Tibial nerve (tissue), 4 donors: ENCODE measurements at regions not wholly inside any gene's neighbourhood (a gene's known extent, or its start where the extent isn't known, plus 50 kb on each side); places are given as distances from the start of the nearest gene placed in this dataset.

Source experiments
- DNase-seq, 2 donors: peaks; one replicate each; pipeline ENCODE4 v3.0.0-alpha.2; 2019; ENCODE audit warnings: low spot score in 2 of 2
- H3K27ac ChIP-seq, 4 donors: fragments of 200-600 bp; sonication (generic) in 3 of 4; one replicate each; pipeline ENCODE4 v1.5.1; 2017 to 2019; ENCODE audit warnings: mild to moderate bottlenecking in 1 of 4
- H3K27me3 ChIP-seq, 2 donors: fragments of 200-600 bp; sonication (generic) in 1 of 2; one replicate each; pipeline versions ENCODE4 v1.5.1 to v1.6.0; 2017 to 2019
- H3K36me3 ChIP-seq, 3 donors: fragments of 200-600 bp; sonication (generic); one replicate each; pipeline ENCODE4 v1.5.1; 2018 to 2019
- H3K4me1 ChIP-seq, 4 donors: fragments of 200-600 bp; sonication (generic) in 3 of 4; one replicate each; pipeline ENCODE4 v1.5.1; 2017 to 2019
- H3K4me3 ChIP-seq, 4 donors: fragments of 200-600 bp; sonication (generic) in 3 of 4; one replicate each; pipeline ENCODE4 v1.5.1; 2017 to 2019; ENCODE audit warnings: mild to moderate bottlenecking in 1 of 4, moderate library complexity in 1 of 4
- H3K9me3 ChIP-seq, 4 donors: fragments of 200-600 bp; sonication (generic) in 3 of 4; one replicate each; pipeline ENCODE4 v1.5.1; 2017 to 2019
- EP300 ChIP-seq, 2 donors: sonication (generic); formaldehyde crosslinking; IDR thresholded peaks; one replicate each; pipeline ENCODE4 v1.6.1; 2017; ENCODE audit warnings: antibody characterized with exemption in 2 of 2, mild to moderate bottlenecking in 1 of 2
- POLR2A ChIP-seq, 2 donors: fragments of 450-650 bp; IDR thresholded peaks; one replicate each; pipeline ENCODE4 v1.6.1; 2017; ENCODE audit warnings: antibody characterized with exemption in 2 of 2, mild to moderate bottlenecking in 2 of 2, moderate library complexity in 2 of 2
- WGBS, 2 donors: methylation state at CpG; one replicate each; pipeline ENCODE4 v1.1.5; 2018; 5-methylcytosine and 5-hydroxymethylcytosine counted together
- TF ChIP-seq, protein P1 (sequence below), 5 experiments: fragments of 200-600 bp in 3 of 5; fragments of 450-650 bp in 2 of 5; sonication (generic) in 3 of 5; IDR thresholded peaks; one replicate each; pipeline ENCODE4 v1.5.1; 2016 to 2019; ENCODE audit warnings: antibody characterized with exemption in 5 of 5, mild to moderate bottlenecking in 3 of 5, moderate library complexity in 2 of 5

DNA sequence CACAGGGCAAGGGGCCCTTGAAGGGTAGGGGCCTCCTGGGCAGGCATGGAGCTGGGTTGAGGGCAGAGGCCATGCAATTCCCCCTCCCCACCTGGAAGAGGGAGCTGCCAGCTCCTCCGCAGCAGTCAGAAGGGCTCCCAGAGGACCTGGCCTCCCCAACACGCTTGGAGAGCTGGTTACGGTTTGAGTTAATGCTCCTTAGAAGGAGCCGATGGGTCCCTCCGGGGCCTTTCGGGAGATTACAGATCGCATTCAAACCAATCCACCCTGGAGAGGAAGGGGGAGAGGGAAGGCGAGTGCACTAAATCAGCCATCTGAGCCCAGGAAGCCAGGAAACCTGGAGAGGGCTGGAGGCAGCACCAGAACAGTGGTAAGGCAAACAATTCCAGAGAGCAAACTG, 106.3 kb upstream of the CSF3R start:
- Histone ChIP-seq H3K4me1 (peaks cover 0 to 6% (median 0%) of the 10 kb centered on the region in 4 donors), H3K27me3 (peaks cover 0 to 53% of the 10 kb centered on the region in 2 donors), H3K9me3 (no peaks in the 10 kb centered on the region), H3K36me3 (no peaks in the 10 kb centered on the region), H3K27ac (no peak overlapping the region), H3K4me3 (no peak overlapping the region)
- 39 to 63% methylated on average over 8 of the region's 8 CpGs for WGBS, 2 donors
- no peak for DNase-seq
- TF ChIP-seq POLR2A (IDR thresholded peaks at IDR 0.05) (no peak), EP300 (IDR thresholded peaks at IDR 0.05) (no peak)
- TF ChIP-seq, protein P1, sequence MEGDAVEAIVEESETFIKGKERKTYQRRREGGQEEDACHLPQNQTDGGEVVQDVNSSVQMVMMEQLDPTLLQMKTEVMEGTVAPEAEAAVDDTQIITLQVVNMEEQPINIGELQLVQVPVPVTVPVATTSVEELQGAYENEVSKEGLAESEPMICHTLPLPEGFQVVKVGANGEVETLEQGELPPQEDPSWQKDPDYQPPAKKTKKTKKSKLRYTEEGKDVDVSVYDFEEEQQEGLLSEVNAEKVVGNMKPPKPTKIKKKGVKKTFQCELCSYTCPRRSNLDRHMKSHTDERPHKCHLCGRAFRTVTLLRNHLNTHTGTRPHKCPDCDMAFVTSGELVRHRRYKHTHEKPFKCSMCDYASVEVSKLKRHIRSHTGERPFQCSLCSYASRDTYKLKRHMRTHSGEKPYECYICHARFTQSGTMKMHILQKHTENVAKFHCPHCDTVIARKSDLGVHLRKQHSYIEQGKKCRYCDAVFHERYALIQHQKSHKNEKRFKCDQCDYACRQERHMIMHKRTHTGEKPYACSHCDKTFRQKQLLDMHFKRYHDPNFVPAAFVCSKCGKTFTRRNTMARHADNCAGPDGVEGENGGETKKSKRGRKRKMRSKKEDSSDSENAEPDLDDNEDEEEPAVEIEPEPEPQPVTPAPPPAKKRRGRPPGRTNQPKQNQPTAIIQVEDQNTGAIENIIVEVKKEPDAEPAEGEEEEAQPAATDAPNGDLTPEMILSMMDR (IDR thresholded peaks at IDR 0.05), result no peak

DNA sequence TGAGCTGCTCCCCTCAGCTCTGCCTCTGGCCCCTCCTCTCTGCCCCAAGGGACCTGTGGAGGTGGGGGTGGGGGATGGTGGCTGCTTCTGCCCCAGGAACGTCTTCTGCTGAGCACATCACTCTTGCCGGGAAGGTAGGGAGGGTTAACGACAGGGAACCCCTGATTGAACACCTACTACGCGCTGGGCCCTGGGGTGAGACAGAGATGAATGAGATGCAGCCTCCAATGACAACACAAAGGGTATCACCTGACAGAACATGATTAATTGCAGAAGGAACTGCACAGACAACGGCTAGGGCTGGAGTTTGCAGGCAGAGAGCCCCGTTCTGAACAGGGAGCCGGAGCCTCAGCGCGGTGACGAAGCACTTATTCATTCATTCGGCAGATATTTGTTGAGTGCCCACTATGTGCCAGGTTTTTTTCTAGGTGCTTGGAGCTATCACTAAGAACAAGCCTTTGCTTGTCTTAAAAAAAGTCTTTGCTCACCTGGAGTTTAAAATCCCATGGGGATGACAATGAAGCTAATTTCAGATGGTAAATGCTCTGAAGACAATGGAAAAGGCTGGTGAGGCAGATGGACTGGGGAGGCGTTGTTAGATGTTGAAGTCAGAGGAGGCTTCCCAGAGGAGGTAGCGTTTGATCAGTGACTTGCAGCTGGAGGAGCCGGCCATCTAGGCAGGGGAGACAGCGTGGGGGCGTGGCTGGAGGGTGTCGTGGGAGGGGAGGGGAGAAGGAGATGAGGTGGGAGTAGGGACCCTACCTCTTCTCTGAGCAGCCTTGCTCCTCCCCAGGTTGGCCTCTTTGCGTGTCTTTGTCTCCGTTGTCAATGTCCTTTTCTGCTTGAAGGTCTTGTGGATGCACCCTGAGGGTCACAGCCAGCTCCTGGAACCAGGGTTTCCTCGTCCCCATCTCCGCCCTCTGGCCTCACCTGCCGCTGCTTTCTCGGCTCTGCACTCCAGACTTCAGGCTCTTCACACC, 103.1 kb upstream of the CSF3R start:
- peaks cover 0 to 6% (median 0%) of the 10 kb centered on the region in 4 donors for H3K4me1 ChIP-seq
- 32 to 36% methylated on average over 24 of the region's 24 CpGs for WGBS, 2 donors
- no peak for DNase-seq
- TF ChIP-seq EP300 (IDR thresholded peaks at IDR 0.05) (no peak), POLR2A (IDR thresholded peaks at IDR 0.05) (no peak)
- TF ChIP-seq, protein P1 (IDR thresholded peaks at IDR 0.05), result no peak
- no peaks in the 10 kb centered on the region for H3K9me3 ChIP-seq
- no peak overlapping the region for H3K27ac ChIP-seq
- H3K36me3 ChIP-seq, result no peaks in the 10 kb centered on the region
- no peak overlapping the region for H3K4me3 ChIP-seq
- H3K27me3 ChIP-seq, result peaks cover 0 to 43% of the 10 kb centered on the region in 2 donors

DNA sequence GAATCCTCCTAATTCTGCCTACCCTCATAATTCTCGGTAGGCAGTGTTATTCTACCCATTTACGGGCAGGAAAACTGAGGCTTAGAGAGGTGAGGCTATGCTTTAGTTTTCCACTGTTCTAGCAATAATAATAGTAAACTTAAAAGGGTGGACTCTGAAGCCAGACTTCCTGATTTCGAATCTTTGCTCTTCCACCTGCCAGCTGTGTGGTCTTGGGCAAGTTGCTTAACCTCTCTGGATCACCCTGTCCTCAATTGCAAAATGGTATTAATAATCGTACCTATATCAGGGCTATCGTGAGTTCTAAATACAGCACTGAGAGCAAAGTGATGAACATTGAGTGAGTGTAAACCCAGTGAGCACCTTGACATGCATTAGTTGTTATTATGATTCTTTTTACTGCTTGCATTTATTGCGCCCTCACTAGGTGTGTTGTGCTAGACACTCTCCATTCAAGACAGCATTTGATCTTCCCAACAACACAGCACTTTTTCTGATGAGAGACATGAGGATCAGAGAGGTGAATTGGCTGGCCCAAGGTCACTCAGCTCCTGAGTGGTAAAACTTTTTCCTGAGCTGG, 102.3 kb upstream of the CSF3R start:
- Histone ChIP-seq H3K36me3 (no peaks in the 10 kb centered on the region), H3K4me1 (no peaks in the 10 kb centered on the region), H3K4me3 (no peak overlapping the region), H3K27me3 (peaks cover 0 to 43% of the 10 kb centered on the region in 2 donors), H3K9me3 (no peaks in the 10 kb centered on the region), H3K27ac (no peak overlapping the region)
- 76 to 79% methylated on average over 6 of the region's 6 CpGs for WGBS, 2 donors
- TF ChIP-seq, protein P1 (IDR thresholded peaks at IDR 0.05), result no peak
- TF ChIP-seq POLR2A (IDR thresholded peaks at IDR 0.05) (no peak), EP300 (IDR thresholded peaks at IDR 0.05) (no peak)
- no peak for DNase-seq

DNA sequence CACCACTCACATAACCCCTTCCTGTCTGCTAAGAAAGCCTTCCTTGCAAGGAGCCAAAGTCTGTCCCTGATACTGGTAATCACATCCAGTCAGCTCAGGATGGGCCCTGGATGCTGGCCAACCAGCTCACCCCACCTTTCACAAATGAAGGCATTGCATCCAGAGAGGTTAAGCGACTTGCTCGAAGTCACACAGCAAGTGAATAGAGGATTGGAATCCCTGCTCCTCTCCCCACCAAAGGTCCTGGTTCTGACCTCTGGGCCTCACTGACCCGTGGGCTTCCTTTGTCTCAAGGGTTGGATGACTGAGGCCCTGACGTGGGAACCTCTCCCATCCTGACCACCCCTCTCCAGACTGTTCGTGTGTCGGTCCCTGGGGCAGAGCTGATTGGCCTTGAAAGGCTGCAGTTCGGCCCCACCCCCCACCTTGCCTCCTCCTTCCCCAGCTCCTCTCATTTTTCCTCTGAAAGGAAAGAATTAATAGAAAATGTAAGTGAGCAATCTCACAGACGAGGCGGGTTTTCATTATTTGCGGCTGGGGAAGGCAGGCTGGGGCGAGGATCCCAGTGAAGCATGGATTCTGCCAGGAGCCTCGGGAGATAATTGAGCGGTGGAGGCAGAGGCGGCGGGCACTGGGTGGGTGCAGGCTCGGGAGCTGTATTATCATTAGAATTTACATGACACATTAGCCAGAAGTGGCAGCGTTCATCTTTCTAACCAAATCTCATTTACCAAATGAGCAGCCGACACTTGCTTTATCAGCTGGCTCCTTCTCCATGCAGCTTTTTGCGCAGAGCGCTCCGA, 101.5 kb upstream of the CSF3R start:
- H3K36me3 ChIP-seq, result no peaks in the 10 kb centered on the region
- no peak overlapping the region for H3K27ac ChIP-seq
- WGBS, 2 donors, result 45 to 55% methylated on average over 21 of the region's 21 CpGs
- no peak overlapping the region for H3K4me3 ChIP-seq
- no peaks in the 10 kb centered on the region for H3K9me3 ChIP-seq
- H3K27me3 ChIP-seq, result peaks cover 0 to 43% of the 10 kb centered on the region in 2 donors
- TF ChIP-seq, protein P1 (IDR thresholded peaks at IDR 0.05), result no peak
- no peak for TF ChIP-seq POLR2A (IDR thresholded peaks at IDR 0.05)
- no peak for TF ChIP-seq EP300 (IDR thresholded peaks at IDR 0.05)
- no peaks in the 10 kb centered on the region for H3K4me1 ChIP-seq
- no peak for DNase-seq
